ENCODE measurements at regions not wholly inside any gene's neighbourhood (a gene's known extent, or its start where the extent isn't known, plus 50 kb on each side); places are given as distances from the start of the nearest gene placed in this dataset.

GRCh38 chr6:25083784-25084507, 148.2 kb upstream of the RIPOR2 start:
- TF ChIP-seq CTCF (IDR thresholded peaks at IDR 0.05) = no peak
- no peak for TF ChIP-seq MAX (CRISPR knock-in tag; IDR thresholded peaks at IDR 0.05)
- TF ChIP-seq ZNF281 (CRISPR knock-in tag; IDR thresholded peaks at IDR 0.05) = no peak
- no peak for TF ChIP-seq TEAD4 (CRISPR knock-in tag; IDR thresholded peaks at IDR 0.05)
- no peak for TF ChIP-seq ATF3 (CRISPR knock-in tag; conservative IDR thresholded peaks at IDR 0.05)
- peak; percentile 58 for TF ChIP-seq GABPB1 (CRISPR knock-in tag; IDR thresholded peaks at IDR 0.05)
- TF ChIP-seq E2F4 (CRISPR knock-in tag; IDR thresholded peaks at IDR 0.05; ENCODE audit: borderline replicate concordance, low read depth) = no peak
- TF ChIP-seq CREB1 (CRISPR knock-in tag; IDR thresholded peaks at IDR 0.05) = no peak
- no peak for TF ChIP-seq NR3C1 (CRISPR knock-in tag; conservative IDR thresholded peaks at IDR 0.05; ENCODE audit: low read depth)
- TF ChIP-seq USF1 (CRISPR knock-in tag; IDR thresholded peaks at IDR 0.05) = no peak
- no peak for TF ChIP-seq FOXP4 (CRISPR knock-in tag; IDR thresholded peaks at IDR 0.05)

Data from WTC11 (cell line).